ENCODE measurements at regions not wholly inside any gene's neighbourhood (a gene's known extent, or its start where the extent isn't known, plus 50 kb on each side); places are given as distances from the start of the nearest gene placed in this dataset.

- no peak for DNase-seq
These were observed 444.2 kb upstream of the SEMA3D start for GRCh38 chr7:85630904-85631600.

- DNase-seq, result no peak
These were observed 441.1 kb upstream of the SEMA3D start for GRCh38 chr7:85627791-85628586.

- DNase-seq, result no peak
These were observed 435.2 kb upstream of the SEMA3D start for GRCh38 chr7:85622059-85622458.

- no peak for DNase-seq
These were observed 434.3 kb upstream of the SEMA3D start for GRCh38 chr7:85620936-85621685.

- no peak for DNase-seq
These were observed 432.4 kb upstream of the SEMA3D start for GRCh38 chr7:85619236-85619635.

- no peak for DNase-seq
These were observed 427.8 kb upstream of the SEMA3D start for GRCh38 chr7:85614684-85615083.

GRCh38 chr7:85612514-85612913, 425.7 kb upstream of the SEMA3D start:
- DNase-seq, result no peak

DNA sequence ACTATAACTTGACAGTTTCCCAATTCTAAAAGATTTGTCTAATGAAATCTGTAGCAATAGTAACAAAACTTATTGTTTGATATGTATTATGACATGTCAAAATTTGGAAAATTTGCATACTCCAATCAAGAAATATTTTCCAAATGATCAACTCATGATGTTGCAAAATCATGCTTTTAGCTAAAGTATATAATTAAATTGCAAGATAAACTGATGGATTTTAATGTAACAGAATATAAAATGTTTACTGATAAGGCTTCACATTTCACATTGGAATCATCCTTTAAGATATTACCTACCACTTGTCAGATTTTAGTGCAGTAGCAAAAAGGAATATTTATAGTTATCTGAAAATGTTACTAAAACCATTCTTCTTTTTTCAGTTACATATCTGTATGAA, 421.9 kb upstream of the SEMA3D start:
- DNase-seq, result no peak

DNA sequence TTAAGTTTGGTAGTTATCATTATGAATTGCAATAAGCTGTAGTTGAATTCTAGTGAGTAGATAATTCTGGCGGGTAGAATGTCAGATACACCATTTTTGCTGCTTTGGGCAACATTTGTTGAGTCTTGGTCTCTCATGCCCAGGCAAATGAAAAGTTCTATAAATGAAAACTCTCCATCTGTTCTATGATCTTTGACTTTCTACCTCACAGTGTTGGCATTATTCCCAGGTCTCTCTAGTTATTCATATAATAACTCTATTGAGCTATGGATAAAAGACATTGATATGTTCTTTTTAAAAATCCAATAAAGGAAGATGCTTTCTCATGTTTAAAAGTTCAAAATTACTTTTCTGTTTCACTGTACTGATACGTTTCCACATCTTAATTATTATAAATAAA, 415.3 kb upstream of the SEMA3D start:
- DNase-seq, result no peak

GRCh38 chr7:85600395-85600794, 413.5 kb upstream of the SEMA3D start:
- no peak for DNase-seq

GRCh38 chr7:85596827-85597226, 410.0 kb upstream of the SEMA3D start:
- DNase-seq, result no peak

- no peak for DNase-seq
These were observed 408.9 kb upstream of the SEMA3D start for GRCh38 chr7:85595750-85596178.

- DNase-seq, result no peak
These were observed 406.5 kb upstream of the SEMA3D start for GRCh38 chr7:85593355-85593754.

DNA sequence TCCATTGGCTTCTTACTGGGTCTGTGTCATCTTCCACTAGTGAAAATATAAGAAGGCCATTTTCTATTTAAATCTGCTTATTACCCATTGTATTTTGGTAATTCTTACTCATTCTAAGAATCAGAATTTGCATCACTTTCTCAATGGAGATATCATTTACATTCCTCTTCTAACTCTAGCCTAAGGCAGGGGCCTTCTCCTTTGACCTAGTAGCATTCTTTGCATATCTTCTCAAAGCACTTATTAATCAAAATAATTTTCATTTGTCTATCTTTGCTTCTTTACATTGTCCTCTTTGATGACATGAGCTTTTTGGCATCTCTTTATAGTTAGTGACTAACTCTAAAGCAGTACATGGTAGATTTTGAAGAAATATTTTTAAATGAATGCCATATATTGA, 400.9 kb upstream of the SEMA3D start:
- DNase-seq, result no peak

- DNase-seq, result no peak
These were observed 399.2 kb upstream of the SEMA3D start for GRCh38 chr7:85586091-85586490.

DNA sequence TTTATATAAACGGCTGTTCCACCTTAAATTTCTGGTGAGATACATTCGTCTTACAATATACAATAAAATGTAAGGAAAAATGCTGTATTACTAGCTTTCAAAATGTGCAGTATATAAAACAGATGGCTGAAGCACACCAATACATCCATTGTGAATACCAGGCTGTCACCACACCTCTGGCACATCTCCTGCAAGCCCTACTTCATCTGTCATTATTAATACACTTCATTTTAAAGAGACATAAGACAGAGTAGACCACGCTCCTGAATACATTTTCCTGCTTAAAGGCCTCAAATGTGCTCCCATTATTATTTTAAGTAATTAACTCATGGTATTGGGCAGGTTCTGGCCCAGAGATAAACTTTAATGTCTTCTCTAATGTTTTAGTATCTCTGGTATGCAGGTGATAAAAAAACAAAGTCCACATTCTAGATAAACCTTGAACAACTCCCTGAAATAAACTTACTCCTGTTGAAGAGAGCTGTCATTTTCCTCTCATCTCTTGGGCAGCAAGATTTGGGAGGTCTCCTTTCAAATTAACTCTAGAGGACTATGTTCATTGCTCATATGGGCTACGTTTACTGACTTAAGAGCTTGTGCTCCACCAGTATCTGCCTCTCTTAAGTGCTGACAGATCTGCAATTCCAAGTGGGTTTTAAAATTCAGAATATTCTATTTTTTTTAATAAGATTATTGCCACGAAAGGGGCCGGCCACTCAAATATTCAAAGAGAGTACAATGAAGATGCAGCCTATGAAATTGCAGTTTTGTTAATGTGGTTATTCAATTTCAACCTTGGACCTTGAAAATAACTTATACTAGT, 396.5 kb upstream of the SEMA3D start:
- no peak for DNase-seq

DNA sequence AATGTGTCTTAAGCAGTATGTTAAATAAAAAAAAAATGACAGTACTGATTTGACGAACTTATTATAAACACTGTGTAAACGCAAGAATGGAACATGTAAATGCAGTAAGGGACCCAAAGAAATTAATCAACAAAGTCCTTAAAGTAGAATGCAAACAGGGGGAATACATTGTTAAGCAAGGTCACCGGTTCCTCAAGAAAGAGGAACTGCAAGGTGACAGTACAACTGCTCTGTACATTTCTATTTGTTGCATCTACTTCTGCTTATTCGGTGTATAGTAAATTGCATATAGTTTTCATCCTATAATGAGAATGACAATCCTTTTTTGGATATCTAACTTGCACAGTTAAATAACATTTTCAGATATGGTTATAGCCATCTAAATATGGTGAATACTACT, 387.0 kb upstream of the SEMA3D start:
- DNase-seq, result no peak

DNA sequence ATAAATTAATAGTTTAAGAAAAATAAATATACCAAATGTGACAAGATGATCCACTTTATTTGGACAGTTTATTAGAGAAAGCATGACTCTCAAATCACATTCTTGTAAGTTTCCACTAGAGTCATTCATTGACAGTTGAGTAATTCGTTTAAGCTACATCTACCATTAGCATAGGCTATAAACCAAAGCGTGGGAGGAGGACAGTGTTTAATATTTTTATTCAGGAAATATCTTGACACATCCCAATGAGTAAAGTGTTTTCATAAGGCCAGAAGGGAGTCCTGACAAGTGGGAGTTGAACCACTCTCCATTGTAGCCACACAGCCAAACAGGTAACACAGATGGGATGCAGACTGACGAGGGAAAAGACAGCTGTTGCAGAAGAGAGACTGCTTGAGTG, 386.5 kb upstream of the SEMA3D start:
- DNase-seq, result no peak

DNA sequence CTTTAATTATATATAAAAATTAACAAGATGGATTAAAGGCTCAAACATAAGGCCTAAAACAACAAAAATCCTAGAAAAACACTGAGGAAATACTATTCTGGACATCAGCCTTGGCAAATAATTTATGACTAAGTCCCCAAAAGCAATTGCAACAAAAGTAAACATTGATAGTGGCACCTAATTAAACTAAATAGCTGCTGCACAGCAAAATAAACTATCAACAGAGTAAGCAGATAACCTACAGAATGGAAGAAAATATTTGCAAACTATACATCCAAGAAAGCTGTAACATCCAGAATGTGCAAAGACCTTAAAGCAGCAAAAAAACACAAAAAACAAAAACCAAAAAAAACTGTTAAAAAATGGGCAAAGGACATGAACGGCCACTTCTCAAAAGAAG, 384.0 kb upstream of the SEMA3D start:
- no peak for DNase-seq

GRCh38 chr7:85567983-85568382, 381.1 kb upstream of the SEMA3D start:
- no peak for DNase-seq

GRCh38 chr7:85566095-85566794, 379.4 kb upstream of the SEMA3D start:
- no peak for DNase-seq

- DNase-seq, result no peak
These were observed 378.4 kb upstream of the SEMA3D start for GRCh38 chr7:85565276-85565675.
